Pancreas (tissue), 10 donors: ENCODE measurements at regions not wholly inside any gene's neighbourhood (a gene's known extent, or its start where the extent isn't known, plus 50 kb on each side); places are given as distances from the start of the nearest gene placed in this dataset.

ENCODE experiments used
- ATAC-seq, 4 donors: fragments of 200-7000 bp; cut with Tn5 transposase; one replicate each; pipeline versions ENCODE4 v1.8.0 to v1.9.1; 2020; ENCODE audit warnings: mild to moderate bottlenecking in 4 of 4, moderate library complexity in 4 of 4
- DNase-seq, 6 donors: peaks; one replicate each; pipeline ENCODE4 v3.0.0-alpha.2; 2020
- FAIRE-seq: peaks from 2 replicates; lab custom pipeline; 2012; peaks lifted over from hg19 to GRCh38; lab: Jason Lieb, UNC
- H3K27ac ChIP-seq, 4 donors: fragments of 200-600 bp; sonication (generic); 1 replicate in 3 of 4; 2 replicates in 1 of 4; pipeline versions ENCODE4 v1.5.0 to v1.8.0; 2020
- H3K27me3 ChIP-seq, 4 donors: fragments of 200-600 bp; one replicate each; pipeline ENCODE4 v1.8.0; 2021
- H3K36me3 ChIP-seq, 3 donors: fragments of 200-600 bp; sonication (generic) in 1 of 3; one replicate each; pipeline versions ENCODE4 v1.5.0 to v1.8.0; 2020 to 2021
- H3K4me1 ChIP-seq, 3 donors: fragments of 200-600 bp; one replicate each; pipeline ENCODE4 v1.8.0; 2021
- H3K4me3 ChIP-seq, 4 donors: fragments of 200-600 bp; sonication (generic) in 2 of 4; one replicate each; pipeline versions ENCODE4 v1.5.0 to v1.8.0; 2020 to 2021
- H3K9me3 ChIP-seq, 4 donors: fragments of 200-600 bp; one replicate each; pipeline ENCODE4 v1.8.0; 2021
- WGBS, 2 donors: extraction: QIAGEN DNeasy Blood & Tissue Kit; methylation state at CpG; one replicate each; pipeline ENCODE4 v1.1.7; 2013; 5-methylcytosine and 5-hydroxymethylcytosine counted together
- intact Hi-C, 3 donors: fragments of 100-400 bp; cut with DNase I; formaldehyde crosslinking; loops; one replicate each; pipeline versions ENCODE4 v1.11.1 to v1.14.2; 2022
- TF ChIP-seq, protein P1 (sequence below), 4 donors: fragments of 200-600 bp; sonication (generic) in 3 of 4; IDR thresholded peaks; one replicate each; pipeline versions ENCODE4 v1.5.0 to v1.8.0; 2021; ENCODE audit warnings: antibody characterized with exemption in 4 of 4
- donor health status: healthy with polysubstance abuse.
- donor health status: DM: no; HTN: no; CAD: no; lungs with moderate emphysema.
- donor health status: DM: no; HTN: no; CAD: no.
- donor health status: control.
- donor health status: control.
- donor health status: Bipolar disorder and iron deficiency.
- donor health status: DM: yes; HTN: yes; CAD: no.
- donor health status: DM: no; HTN: no; CAD: no.
- donor health status: DM: no; HTN: no; CAD: no.
- donor health status: DM: yes; HTN: yes; CAD: no.

DNA sequence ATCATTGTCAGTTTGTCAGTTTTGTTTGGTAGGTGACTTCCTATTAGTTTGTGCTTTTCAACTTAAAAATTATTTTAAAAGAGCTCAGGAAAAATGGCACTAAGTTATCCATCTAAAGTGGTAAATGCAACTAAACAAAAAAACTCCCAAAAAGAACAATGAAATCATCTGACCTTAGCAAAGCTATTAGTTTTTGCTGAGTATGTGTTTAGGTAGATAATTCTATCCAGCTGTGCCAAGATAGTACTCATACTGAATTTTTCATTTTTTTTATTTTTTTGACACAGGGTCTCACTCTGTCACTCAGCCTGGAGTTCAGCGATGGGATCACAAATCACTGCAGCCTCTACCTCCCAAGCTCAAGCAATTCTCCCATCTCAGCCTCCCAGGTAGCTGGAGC is 645.3 kb downstream of the TBC1D4 start:
- Histone ChIP-seq H3K9me3 (no peaks in the 10 kb centered on the region), H3K4me1 (no peaks in the 10 kb centered on the region), H3K27ac (no peak overlapping the region), H3K4me3 (no peak overlapping the region), H3K27me3 (no peaks in the 10 kb centered on the region), H3K36me3 (no peaks in the 10 kb centered on the region)
- TF ChIP-seq, protein P1, sequence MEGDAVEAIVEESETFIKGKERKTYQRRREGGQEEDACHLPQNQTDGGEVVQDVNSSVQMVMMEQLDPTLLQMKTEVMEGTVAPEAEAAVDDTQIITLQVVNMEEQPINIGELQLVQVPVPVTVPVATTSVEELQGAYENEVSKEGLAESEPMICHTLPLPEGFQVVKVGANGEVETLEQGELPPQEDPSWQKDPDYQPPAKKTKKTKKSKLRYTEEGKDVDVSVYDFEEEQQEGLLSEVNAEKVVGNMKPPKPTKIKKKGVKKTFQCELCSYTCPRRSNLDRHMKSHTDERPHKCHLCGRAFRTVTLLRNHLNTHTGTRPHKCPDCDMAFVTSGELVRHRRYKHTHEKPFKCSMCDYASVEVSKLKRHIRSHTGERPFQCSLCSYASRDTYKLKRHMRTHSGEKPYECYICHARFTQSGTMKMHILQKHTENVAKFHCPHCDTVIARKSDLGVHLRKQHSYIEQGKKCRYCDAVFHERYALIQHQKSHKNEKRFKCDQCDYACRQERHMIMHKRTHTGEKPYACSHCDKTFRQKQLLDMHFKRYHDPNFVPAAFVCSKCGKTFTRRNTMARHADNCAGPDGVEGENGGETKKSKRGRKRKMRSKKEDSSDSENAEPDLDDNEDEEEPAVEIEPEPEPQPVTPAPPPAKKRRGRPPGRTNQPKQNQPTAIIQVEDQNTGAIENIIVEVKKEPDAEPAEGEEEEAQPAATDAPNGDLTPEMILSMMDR (IDR thresholded peaks at IDR 0.05) = no peak
- ATAC-seq (no peak), FAIRE-seq (no peak), DNase-seq (no peak)
- WGBS, 2 donors = 74 to 91% methylated on average over 1 of the region's 1 CpG
- intact Hi-C loops = no loop called here

- Histone ChIP-seq H3K9me3 (no peaks in the 10 kb centered on the region), H3K4me1 (no peaks in the 10 kb centered on the region), H3K36me3 (no peaks in the 10 kb centered on the region), H3K27me3 (no peaks in the 10 kb centered on the region), H3K4me3 (no peak overlapping the region), H3K27ac (no peak overlapping the region)
- no peak for DNase-seq
- no peak for FAIRE-seq
- 29 to 54% methylated on average over 1 of the region's 1 CpG for WGBS, 2 donors
- TF ChIP-seq, protein P1 (IDR thresholded peaks at IDR 0.05) = no peak
- no peak for ATAC-seq
- intact Hi-C loops = no loop called here
Observed at GRCh38 chr13:74835579-74835978, 646.4 kb downstream of the TBC1D4 start.

GRCh38 chr13:74825938-74826246 is 656.1 kb downstream of the TBC1D4 start:
- H3K36me3 ChIP-seq = no peaks in the 10 kb centered on the region
- H3K4me3 ChIP-seq = no peak overlapping the region
- ATAC-seq = no peak
- H3K4me1 ChIP-seq = no peaks in the 10 kb centered on the region
- H3K27ac ChIP-seq = no peak overlapping the region
- TF ChIP-seq, protein P1 (IDR thresholded peaks at IDR 0.05) = no peak
- H3K9me3 ChIP-seq = no peaks in the 10 kb centered on the region
- FAIRE-seq = no peak
- intact Hi-C loops = no loop called here
- H3K27me3 ChIP-seq = no peaks in the 10 kb centered on the region
- DNase-seq = no peak

GRCh38 chr13:74825152-74825937 is 656.6 kb downstream of the TBC1D4 start:
- H3K27ac ChIP-seq = no peak overlapping the region
- H3K4me1 ChIP-seq = no peaks in the 10 kb centered on the region
- no peak for FAIRE-seq
- H3K4me3 ChIP-seq = no peak overlapping the region
- no peaks in the 10 kb centered on the region for H3K36me3 ChIP-seq
- WGBS, 2 donors = 69 to 72% methylated on average over 2 of the region's 2 CpGs
- no peak for DNase-seq
- no peaks in the 10 kb centered on the region for H3K9me3 ChIP-seq
- TF ChIP-seq, protein P1 (IDR thresholded peaks at IDR 0.05) = no peak
- intact Hi-C loops = no loop called here
- no peak for ATAC-seq
- H3K27me3 ChIP-seq = no peaks in the 10 kb centered on the region

DNA sequence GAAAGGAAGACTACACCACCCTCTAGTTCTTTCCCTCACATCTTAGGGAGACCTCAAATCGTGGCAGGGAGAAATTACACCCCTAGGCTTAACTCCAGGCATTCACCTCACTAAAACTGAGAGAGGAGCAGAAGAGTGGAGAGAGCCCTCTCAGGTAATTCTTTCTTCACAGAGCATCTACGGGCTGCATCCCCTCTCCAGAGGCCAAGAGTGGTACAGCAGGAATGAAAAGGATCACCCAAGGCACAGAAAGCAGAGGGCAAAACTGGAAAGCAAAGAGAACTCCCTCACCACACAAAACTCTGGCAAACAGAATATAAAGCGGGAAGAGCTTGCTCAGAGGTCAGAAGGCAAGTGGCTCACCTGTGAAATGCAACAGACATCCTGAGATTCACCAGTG is 661.2 kb downstream of the TBC1D4 start:
- no peak overlapping the region for H3K4me3 ChIP-seq
- no peaks in the 10 kb centered on the region for H3K27me3 ChIP-seq
- no peak overlapping the region for H3K27ac ChIP-seq
- H3K36me3 ChIP-seq = no peaks in the 10 kb centered on the region
- FAIRE-seq (no peak), ATAC-seq (no peak), DNase-seq (no peak)
- H3K4me1 ChIP-seq = no peaks in the 10 kb centered on the region
- intact Hi-C loops = no loop called here
- TF ChIP-seq, protein P1 (IDR thresholded peaks at IDR 0.05) = no peak
- WGBS, 2 donors = 44 to 52% methylated on average over 3 of the region's 3 CpGs
- H3K9me3 ChIP-seq = no peaks in the 10 kb centered on the region
